Ovary (tissue), 7 donors: ENCODE measurements at regions not wholly inside any gene's neighbourhood (a gene's known extent, or its start where the extent isn't known, plus 50 kb on each side); places are given as distances from the start of the nearest gene placed in this dataset.

Source experiments
- DNase-seq, 5 donors: peaks; one replicate each; pipeline ENCODE4 v3.0.0-alpha.2; 2019 to 2020
- H3K27ac ChIP-seq, 2 donors: fragments of 200-600 bp; one replicate each; pipeline versions ENCODE4 v1.5.1 to v1.8.0; 2019 to 2022
- H3K27me3 ChIP-seq: fragments of 200-600 bp; one replicate; pipeline ENCODE4 v1.8.0; 2022
- H3K36me3 ChIP-seq: fragments of 200-600 bp; sonication (generic); one replicate; pipeline ENCODE4 v1.5.1; 2019
- H3K4me1 ChIP-seq: one replicate; pipeline ENCODE4 v1.8.1; 2013; ENCODE audit warnings: mild to moderate bottlenecking, moderate library complexity; ENCODE audit not compliant: insufficient read depth
- H3K4me3 ChIP-seq: fragments of 200-600 bp; sonication (generic); one replicate; pipeline ENCODE4 v1.5.1; 2017
- H3K9me3 ChIP-seq, 2 donors: fragments of 200-600 bp in 1 of 2; sonication (generic) in 1 of 2; one replicate each; pipeline versions ENCODE4 v1.5.1 to v1.8.1; 2013 to 2019; ENCODE audit warnings: mild to moderate bottlenecking in 1 of 2, moderate library complexity in 1 of 2
- EP300 ChIP-seq: sonication (generic); formaldehyde crosslinking; IDR thresholded peaks from one replicate; pipeline ENCODE4 v1.6.1; 2017; ENCODE audit warnings: antibody characterized with exemption
- POLR2A ChIP-seq: fragments of 450-650 bp; IDR thresholded peaks from one replicate; pipeline ENCODE4 v1.6.1; 2017; ENCODE audit warnings: antibody characterized with exemption, mild to moderate bottlenecking, moderate library complexity
- WGBS, 3 donors: extraction: QIAGEN DNeasy Blood & Tissue Kit in 1 of 3; methylation state at CpG; one replicate each; pipeline versions ENCODE4 v1.1.5 to v1.1.7; 2013 to 2017; 5-methylcytosine and 5-hydroxymethylcytosine counted together
- intact Hi-C, 4 donors: fragments of 100-400 bp; cut with DNase I; formaldehyde crosslinking; loops; one replicate each; pipeline versions ENCODE4 v1.11.0 to v1.15.1; 2022 to 2023
- TF ChIP-seq, protein P1 (sequence below), 3 donors: fragments of 450-650 bp in 2 of 3; fragments of 200-600 bp in 1 of 3; IDR thresholded peaks; one replicate each; pipeline versions ENCODE4 v1.5.1 to v1.8.0; 2016 to 2022; ENCODE audit warnings: antibody characterized with exemption in 3 of 3, mild to moderate bottlenecking in 1 of 3
- donor health status: DM: no; HTN: no; CAD: no; lungs with moderate emphysema.
- donor health status: DM: no; HTN: no; CAD: no.
- donor health status: Bipolar disorder and iron deficiency.
- donor health status: DM: no; HTN: no; CAD: no.
- donor health status: DM: yes; HTN: yes; CAD: no.

DNA sequence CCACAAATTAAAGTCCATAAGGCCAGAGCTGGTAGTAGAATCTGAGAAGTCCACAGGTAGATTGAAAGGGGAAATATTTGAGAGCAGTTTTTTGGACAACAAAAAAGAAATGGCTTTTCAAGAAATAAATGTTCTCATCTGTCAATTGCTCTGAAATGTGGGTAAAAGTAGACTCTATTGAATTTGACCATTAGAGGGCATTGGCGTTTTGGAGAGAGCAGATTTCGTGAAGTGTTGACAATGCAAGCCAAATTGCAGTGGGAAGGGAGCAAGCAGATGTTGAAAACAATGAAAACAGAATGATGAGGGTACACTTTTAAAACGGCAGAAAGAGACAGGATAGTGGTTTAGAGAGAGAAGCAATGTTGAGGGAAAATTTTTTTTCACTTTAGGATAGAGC is 149.1 kb upstream of the FAM83B start:
- no peaks in the 10 kb centered on the region for H3K27me3 ChIP-seq
- H3K36me3 ChIP-seq: no peaks in the 10 kb centered on the region
- WGBS, 3 donors: 3 to 10% (median 5%) methylated on average over 3 of the region's 3 CpGs
- no peak overlapping the region for H3K4me3 ChIP-seq
- no peaks in the 10 kb centered on the region for H3K4me1 ChIP-seq
- TF ChIP-seq EP300: no peak
- TF ChIP-seq POLR2A: no peak
- TF ChIP-seq, protein P1, sequence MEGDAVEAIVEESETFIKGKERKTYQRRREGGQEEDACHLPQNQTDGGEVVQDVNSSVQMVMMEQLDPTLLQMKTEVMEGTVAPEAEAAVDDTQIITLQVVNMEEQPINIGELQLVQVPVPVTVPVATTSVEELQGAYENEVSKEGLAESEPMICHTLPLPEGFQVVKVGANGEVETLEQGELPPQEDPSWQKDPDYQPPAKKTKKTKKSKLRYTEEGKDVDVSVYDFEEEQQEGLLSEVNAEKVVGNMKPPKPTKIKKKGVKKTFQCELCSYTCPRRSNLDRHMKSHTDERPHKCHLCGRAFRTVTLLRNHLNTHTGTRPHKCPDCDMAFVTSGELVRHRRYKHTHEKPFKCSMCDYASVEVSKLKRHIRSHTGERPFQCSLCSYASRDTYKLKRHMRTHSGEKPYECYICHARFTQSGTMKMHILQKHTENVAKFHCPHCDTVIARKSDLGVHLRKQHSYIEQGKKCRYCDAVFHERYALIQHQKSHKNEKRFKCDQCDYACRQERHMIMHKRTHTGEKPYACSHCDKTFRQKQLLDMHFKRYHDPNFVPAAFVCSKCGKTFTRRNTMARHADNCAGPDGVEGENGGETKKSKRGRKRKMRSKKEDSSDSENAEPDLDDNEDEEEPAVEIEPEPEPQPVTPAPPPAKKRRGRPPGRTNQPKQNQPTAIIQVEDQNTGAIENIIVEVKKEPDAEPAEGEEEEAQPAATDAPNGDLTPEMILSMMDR (IDR thresholded peaks at IDR 0.05): no peak
- no peak overlapping the region for H3K27ac ChIP-seq
- no peak for DNase-seq
- intact Hi-C loops: no loop called here
- H3K9me3 ChIP-seq: no peaks in the 10 kb centered on the region

DNA sequence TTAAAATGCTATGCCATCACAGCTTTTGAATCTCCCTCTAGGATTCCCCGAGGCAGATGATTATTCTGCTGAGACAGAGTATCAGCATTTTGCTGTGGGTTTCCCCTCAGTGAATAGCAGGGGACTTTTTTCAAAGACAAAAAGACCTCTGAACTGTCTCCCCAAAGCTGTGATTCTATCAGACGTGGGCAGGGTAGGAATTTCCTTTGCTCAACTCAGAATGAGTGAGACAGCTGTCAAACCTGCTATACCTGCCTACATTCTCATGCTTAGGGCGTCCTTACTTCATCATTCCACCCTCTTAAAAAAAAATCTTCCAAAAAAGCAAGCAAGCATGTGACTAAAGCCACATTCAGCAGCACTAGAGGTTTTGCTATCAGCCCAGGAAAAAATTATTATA is 147.6 kb upstream of the FAM83B start:
- Histone ChIP-seq H3K4me1 (no peaks in the 10 kb centered on the region), H3K9me3 (no peaks in the 10 kb centered on the region), H3K27me3 (no peaks in the 10 kb centered on the region), H3K4me3 (no peak overlapping the region), H3K36me3 (no peaks in the 10 kb centered on the region), H3K27ac (no peak overlapping the region)
- DNase-seq: no peak
- WGBS, 3 donors: 39 to 56% (median 39%) methylated on average over 3 of the region's 3 CpGs
- intact Hi-C loops: no loop called here
- no peak for TF ChIP-seq EP300

DNA sequence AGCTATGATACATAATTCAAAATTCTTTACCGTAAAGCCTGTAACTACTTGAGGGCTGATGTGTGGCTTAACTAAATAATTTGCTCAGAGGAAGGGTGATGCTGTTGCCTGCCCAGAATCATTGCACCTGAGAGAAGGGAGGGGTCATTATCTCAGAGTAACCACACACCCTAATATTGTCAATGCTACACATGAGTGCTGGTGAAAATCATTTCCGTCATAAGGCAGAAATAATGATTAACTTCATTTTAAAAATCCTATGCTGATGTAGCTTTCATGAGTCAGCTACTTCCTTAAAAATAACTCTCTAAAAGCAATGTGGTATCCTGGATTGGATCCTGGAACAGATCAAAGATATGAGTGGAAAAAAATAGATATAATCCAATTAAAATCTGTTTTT is 146.4 kb upstream of the FAM83B start:
- no peaks in the 10 kb centered on the region for H3K36me3 ChIP-seq
- H3K27me3 ChIP-seq: no peaks in the 10 kb centered on the region
- H3K27ac ChIP-seq: no peak overlapping the region
- H3K4me1 ChIP-seq: no peaks in the 10 kb centered on the region
- TF ChIP-seq EP300 (no peak), POLR2A (no peak)
- TF ChIP-seq, protein P1 (IDR thresholded peaks at IDR 0.05): no peak
- 32 to 48% (median 39%) methylated on average over 2 of the region's 2 CpGs for WGBS, 3 donors
- intact Hi-C loops: no loop called here
- DNase-seq: no peak
- no peaks in the 10 kb centered on the region for H3K9me3 ChIP-seq
- H3K4me3 ChIP-seq: no peak overlapping the region

DNA sequence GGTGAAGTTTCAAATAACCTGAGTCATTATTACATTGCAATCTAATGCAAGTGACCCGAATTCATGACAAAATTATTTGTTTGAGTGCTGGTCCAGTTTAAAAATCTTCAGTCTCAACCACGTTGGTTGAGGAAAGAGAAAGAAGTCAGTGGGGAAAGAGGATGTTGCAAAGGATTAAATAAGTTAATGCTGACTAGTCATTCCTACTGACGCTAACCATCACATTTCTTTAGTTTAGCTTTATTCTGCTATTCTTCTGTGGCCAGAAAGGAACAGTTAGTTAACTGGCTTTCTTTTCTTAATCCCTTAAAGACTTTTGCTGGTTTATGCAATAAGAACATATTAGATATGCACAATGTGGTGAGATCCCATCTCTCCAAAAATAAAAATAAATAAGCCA is 143.8 kb upstream of the FAM83B start:
- no peaks in the 10 kb centered on the region for H3K4me1 ChIP-seq
- WGBS, 3 donors: 56 to 87% (median 68%) methylated on average over 3 of the region's 3 CpGs
- no peaks in the 10 kb centered on the region for H3K9me3 ChIP-seq
- TF ChIP-seq, protein P1 (IDR thresholded peaks at IDR 0.05): no peak
- TF ChIP-seq POLR2A (no peak), EP300 (no peak)
- no peak overlapping the region for H3K27ac ChIP-seq
- no peaks in the 10 kb centered on the region for H3K36me3 ChIP-seq
- intact Hi-C loops: no loop called here
- no peak for DNase-seq
- no peak overlapping the region for H3K4me3 ChIP-seq
- H3K27me3 ChIP-seq: no peaks in the 10 kb centered on the region

DNA sequence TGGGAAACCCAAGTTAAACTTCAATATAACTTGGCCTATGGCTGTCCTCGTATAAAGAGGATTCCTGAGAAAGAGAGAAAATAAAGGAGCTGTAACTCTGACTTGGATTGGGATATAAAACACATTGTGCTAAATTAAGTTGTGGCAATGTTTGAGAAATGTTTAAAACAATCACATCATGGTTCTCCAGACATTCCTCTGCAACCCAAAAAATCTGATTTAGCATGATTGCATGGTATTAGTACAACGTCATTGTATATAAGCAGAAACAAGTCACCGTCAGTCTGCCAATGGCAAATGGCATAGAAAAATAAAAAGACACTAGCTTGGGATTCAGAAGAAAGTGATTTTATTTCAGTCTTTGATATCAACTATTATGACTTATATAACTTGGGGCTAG is 140.2 kb upstream of the FAM83B start:
- H3K4me1 ChIP-seq: no peaks in the 10 kb centered on the region
- no peak overlapping the region for H3K4me3 ChIP-seq
- TF ChIP-seq EP300: no peak
- TF ChIP-seq POLR2A: no peak
- TF ChIP-seq, protein P1 (IDR thresholded peaks at IDR 0.05): no peak
- H3K27ac ChIP-seq: no peak overlapping the region
- intact Hi-C loops: no loop called here
- no peak for DNase-seq
- H3K9me3 ChIP-seq: no peaks in the 10 kb centered on the region
- H3K27me3 ChIP-seq: no peaks in the 10 kb centered on the region
- 76 to 82% (median 79%) methylated on average over 3 of the region's 3 CpGs for WGBS, 3 donors
- H3K36me3 ChIP-seq: no peaks in the 10 kb centered on the region
